Breast epithelium (tissue), 4 donors: ENCODE measurements at regions not wholly inside any gene's neighbourhood (a gene's known extent, or its start where the extent isn't known, plus 50 kb on each side); places are given as distances from the start of the nearest gene placed in this dataset.

Source experiments
- DNase-seq, 2 donors: peaks; one replicate each; pipeline ENCODE4 v3.0.0-alpha.2; 2019; ENCODE audit warnings: low spot score in 2 of 2
- H3K27ac ChIP-seq, 2 donors: fragments of 200-600 bp; sonication (generic) in 1 of 2; one replicate each; pipeline ENCODE4 v1.5.1; 2016 to 2019; ENCODE audit warnings: mild to moderate bottlenecking in 1 of 2
- H3K27me3 ChIP-seq, 2 donors: fragments of 200-600 bp; sonication (generic) in 1 of 2; one replicate each; pipeline versions ENCODE4 v1.5.1 to v1.6.0; 2017 to 2019; ENCODE audit warnings: control low read depth in 1 of 2, mild to moderate bottlenecking in 1 of 2
- H3K36me3 ChIP-seq: fragments of 200-600 bp; one replicate; pipeline ENCODE4 v1.5.1; 2019
- H3K4me1 ChIP-seq, 2 donors: fragments of 200-600 bp; sonication (generic); one replicate each; pipeline ENCODE4 v1.5.1; 2016 to 2019; ENCODE audit warnings: control low read depth in 1 of 2
- H3K4me3 ChIP-seq, 3 donors: fragments of 200-600 bp; sonication (generic); 1 replicate in 2 of 3; 2 replicates in 1 of 3; pipeline ENCODE4 v1.5.1; 2016 to 2019; ENCODE audit warnings: mild to moderate bottlenecking in 3 of 3, moderate library complexity in 2 of 3
- H3K9me3 ChIP-seq, 2 donors: fragments of 200-600 bp; sonication (generic) in 1 of 2; one replicate each; pipeline ENCODE4 v1.5.1; 2016 to 2019; ENCODE audit warnings: control low read depth in 1 of 2
- CTCF ChIP-seq, 3 donors: fragments of 450-650 bp; IDR thresholded peaks; one replicate each; pipeline ENCODE4 v1.5.1; 2016 to 2017; ENCODE audit warnings: antibody characterized with exemption in 3 of 3, mild to moderate bottlenecking in 3 of 3, moderate library complexity in 3 of 3
- POLR2A ChIP-seq: fragments of 450-650 bp; IDR thresholded peaks from one replicate; pipeline ENCODE4 v1.6.1; 2016; ENCODE audit warnings: antibody characterized with exemption, mild to moderate bottlenecking, moderate library complexity
- POLR2AphosphoS5 ChIP-seq, 3 donors: sonication (generic); formaldehyde crosslinking; IDR thresholded peaks; one replicate each; pipeline ENCODE4 v1.6.1; 2017; ENCODE audit warnings: antibody characterized with exemption in 3 of 3
- intact Hi-C: fragments of 100-400 bp; cut with DNase I; formaldehyde crosslinking; loops from one replicate; pipeline ENCODE4 v1.15.1; 2023; ENCODE audit warnings: low total_unique reads

GRCh38 chr2:153626676-153627075, 148.1 kb upstream of the RPRM start:
- H3K4me1 ChIP-seq: no peaks in the 10 kb centered on the region
- intact Hi-C loops: no loop called here

GRCh38 chr2:153635494-153635893, 156.9 kb upstream of the RPRM start:
- intact Hi-C loops: no loop called here
- no peak overlapping the region for H3K4me3 ChIP-seq
- no peak for DNase-seq
- H3K27me3 ChIP-seq: no peaks in the 10 kb centered on the region
- H3K4me1 ChIP-seq: no peaks in the 10 kb centered on the region
- H3K9me3 ChIP-seq: no peaks in the 10 kb centered on the region
- no peak overlapping the region for H3K27ac ChIP-seq
- no peaks in the 10 kb centered on the region for H3K36me3 ChIP-seq
- TF ChIP-seq CTCF (IDR thresholded peaks at IDR 0.05): no peak
- no peak for TF ChIP-seq POLR2AphosphoS5 (IDR thresholded peaks at IDR 0.05)
- no peak for TF ChIP-seq POLR2A

More at GRCh38 chr2:153626676-153627075, 148.1 kb upstream of the RPRM start:
- no peak overlapping the region for H3K4me3 ChIP-seq
- no peaks in the 10 kb centered on the region for H3K36me3 ChIP-seq
- H3K9me3 ChIP-seq: no peaks in the 10 kb centered on the region
- TF ChIP-seq POLR2A: no peak
- no peak for TF ChIP-seq CTCF (IDR thresholded peaks at IDR 0.05)
- TF ChIP-seq POLR2AphosphoS5 (IDR thresholded peaks at IDR 0.05): no peak
- no peak overlapping the region for H3K27ac ChIP-seq
- no peaks in the 10 kb centered on the region for H3K27me3 ChIP-seq
- DNase-seq: no peak

GRCh38 chr2:153641046-153641445, 162.5 kb upstream of the RPRM start:
- Histone ChIP-seq H3K27me3 (no peaks in the 10 kb centered on the region), H3K4me1 (no peaks in the 10 kb centered on the region), H3K27ac (no peak overlapping the region), H3K36me3 (peaks cover 3% of the 10 kb centered on the region), H3K9me3 (no peaks in the 10 kb centered on the region), H3K4me3 (no peak overlapping the region)
- intact Hi-C loops: no loop called here
- TF ChIP-seq CTCF (IDR thresholded peaks at IDR 0.05): no peak
- no peak for DNase-seq

GRCh38 chr2:153644955-153645354, 166.4 kb upstream of the RPRM start:
- Histone ChIP-seq H3K9me3 (no peaks in the 10 kb centered on the region), H3K4me3 (no peak overlapping the region), H3K27ac (no peak overlapping the region), H3K27me3 (no peaks in the 10 kb centered on the region), H3K4me1 (no peaks in the 10 kb centered on the region), H3K36me3 (peaks cover 3% of the 10 kb centered on the region)
- DNase-seq: no peak
- intact Hi-C loops: no loop called here
- TF ChIP-seq POLR2AphosphoS5 (IDR thresholded peaks at IDR 0.05): no peak
- TF ChIP-seq CTCF (IDR thresholded peaks at IDR 0.05): no peak
- no peak for TF ChIP-seq POLR2A

GRCh38 chr2:153645599-153645998, 167.0 kb upstream of the RPRM start:
- TF ChIP-seq POLR2AphosphoS5 (IDR thresholded peaks at IDR 0.05) (no peak), POLR2A (no peak), CTCF (IDR thresholded peaks at IDR 0.05) (no peak)
- H3K27ac ChIP-seq: no peak overlapping the region
- H3K4me1 ChIP-seq: no peaks in the 10 kb centered on the region
- no peaks in the 10 kb centered on the region for H3K9me3 ChIP-seq
- no peaks in the 10 kb centered on the region for H3K27me3 ChIP-seq
- intact Hi-C loops: no loop called here
- no peak for DNase-seq
- no peak overlapping the region for H3K4me3 ChIP-seq
- H3K36me3 ChIP-seq: peaks cover 3% of the 10 kb centered on the region
